Gastroesophageal sphincter (tissue), 3 donors: ENCODE measurements at regions not wholly inside any gene's neighbourhood (a gene's known extent, or its start where the extent isn't known, plus 50 kb on each side); places are given as distances from the start of the nearest gene placed in this dataset.

Experiments
- CTCF ChIP-seq, 4 experiments: fragments of 200-600 bp in 2 of 4; fragments of 450-650 bp in 2 of 4; sonication (generic) in 1 of 4; IDR thresholded peaks; one replicate each; pipeline ENCODE4 v1.5.1; 2017 to 2019; ENCODE audit warnings: antibody characterized with exemption in 4 of 4, mild to moderate bottlenecking in 2 of 4, moderate library complexity in 2 of 4
- EP300 ChIP-seq: sonication (generic); formaldehyde crosslinking; IDR thresholded peaks from one replicate; pipeline ENCODE4 v1.6.1; 2017; ENCODE audit warnings: antibody characterized with exemption, mild to moderate bottlenecking
- POLR2A ChIP-seq, 2 donors: fragments of 450-650 bp; IDR thresholded peaks; one replicate each; pipeline ENCODE4 v1.6.1; 2017; ENCODE audit warnings: antibody characterized with exemption in 2 of 2, mild to moderate bottlenecking in 2 of 2, moderate library complexity in 1 of 2

- TF ChIP-seq EP300: no peak
- no peak for TF ChIP-seq CTCF (IDR thresholded peaks at IDR 0.05)
- no peak for TF ChIP-seq POLR2A (IDR thresholded peaks at IDR 0.05)
These were observed 210.7 kb downstream of the RND3 start for GRCh38 chr2:150276737-150277136.
